VCaP (cell line): ENCODE measurements at regions not wholly inside any gene's neighbourhood (a gene's known extent, or its start where the extent isn't known, plus 50 kb on each side); places are given as distances from the start of the nearest gene placed in this dataset.

ENCODE experiments used
- H3K27ac ChIP-seq: fragments of 450-650 bp; 2 replicates; pipeline ENCODE4 v1.5.1; 2017
- CTCF ChIP-seq: fragments of 450-650 bp; conservative IDR thresholded peaks from 2 replicates; pipeline ENCODE4 v1.5.1; 2017; ENCODE audit warnings: mild to moderate bottlenecking, moderate library complexity

GRCh38 chr5:10126900-10127299 is 122.8 kb downstream of the ATPSCKMT start:
- H3K27ac ChIP-seq: no peak overlapping the region
- no peak for TF ChIP-seq CTCF

GRCh38 chr5:10125116-10125515 is 124.6 kb downstream of the ATPSCKMT start:
- no peak for TF ChIP-seq CTCF
- H3K27ac ChIP-seq: no peak overlapping the region

- no peak for TF ChIP-seq CTCF
Measured at GRCh38 chr5:10124287-10124686, 125.4 kb downstream of the ATPSCKMT start.

GRCh38 chr5:10123254-10123989 is 126.3 kb downstream of the ATPSCKMT start:
- no peak overlapping the region for H3K27ac ChIP-seq
- no peak for TF ChIP-seq CTCF

More at GRCh38 chr5:10124287-10124686, 125.4 kb downstream of the ATPSCKMT start:
- no peak overlapping the region for H3K27ac ChIP-seq

- no peak for TF ChIP-seq CTCF
Measured at GRCh38 chr5:10122076-10122726, 127.5 kb downstream of the ATPSCKMT start.

GRCh38 chr5:10120934-10121333 is 128.8 kb downstream of the ATPSCKMT start:
- TF ChIP-seq CTCF: no peak
- H3K27ac ChIP-seq: no peak overlapping the region

More at GRCh38 chr5:10122076-10122726, 127.5 kb downstream of the ATPSCKMT start:
- no peak overlapping the region for H3K27ac ChIP-seq

GRCh38 chr5:10118150-10118549 is 131.5 kb downstream of the ATPSCKMT start:
- H3K27ac ChIP-seq: no peak overlapping the region
- TF ChIP-seq CTCF: no peak
